ENCODE measurements at regions not wholly inside any gene's neighbourhood (a gene's known extent, or its start where the extent isn't known, plus 50 kb on each side); places are given as distances from the start of the nearest gene placed in this dataset.

- DNase-seq (ENCODE audit: low spot score) = no peak
These were observed 233.4 kb upstream of the THBS1 start for GRCh38 chr15:39347453-39347852.

DNA sequence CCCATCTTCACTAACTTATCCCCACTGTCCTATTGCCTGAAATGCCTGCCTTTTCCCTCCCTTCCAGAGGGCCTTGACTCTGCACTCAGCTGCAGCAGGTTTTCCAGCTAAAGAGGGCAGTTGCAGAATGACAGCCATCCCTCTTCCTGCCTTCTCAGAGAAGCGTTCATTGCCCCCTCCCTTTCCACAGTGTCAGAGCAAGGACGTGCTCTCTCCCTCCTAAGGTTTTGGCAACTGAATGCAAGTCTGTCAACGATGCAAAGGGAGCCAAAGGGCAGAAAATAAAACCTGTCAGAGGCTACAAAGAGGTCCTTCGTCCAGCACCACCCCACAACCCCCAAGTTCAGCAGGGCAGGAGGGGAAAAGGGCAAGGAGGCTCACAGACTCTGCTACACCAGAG, 230.1 kb upstream of the THBS1 start:
- DNase-seq (ENCODE audit: low spot score) = no peak

DNA sequence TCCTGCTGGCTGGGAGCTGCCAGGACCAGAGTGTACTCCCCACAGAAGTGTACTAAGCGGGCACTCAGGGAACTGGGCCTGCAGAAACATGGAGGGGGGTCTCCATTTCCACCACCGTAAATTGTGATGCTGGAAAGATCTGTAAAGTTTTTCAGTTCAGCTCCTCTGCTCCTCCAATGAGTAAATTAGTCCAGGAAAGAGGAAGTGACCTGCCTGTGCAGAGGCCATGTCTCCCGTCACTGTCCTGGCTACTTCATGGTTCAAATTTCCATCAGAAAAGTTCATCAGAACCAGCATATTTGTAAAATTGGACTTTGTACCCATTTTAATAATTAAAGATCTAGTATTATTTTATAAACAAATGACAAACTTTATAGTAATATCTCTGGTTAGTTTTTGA, 226.7 kb upstream of the THBS1 start:
- DNase-seq (ENCODE audit: low spot score) = no peak

GRCh38 chr15:39357480-39358268, 223.2 kb upstream of the THBS1 start:
- no peak for DNase-seq (ENCODE audit: low spot score)

DNA sequence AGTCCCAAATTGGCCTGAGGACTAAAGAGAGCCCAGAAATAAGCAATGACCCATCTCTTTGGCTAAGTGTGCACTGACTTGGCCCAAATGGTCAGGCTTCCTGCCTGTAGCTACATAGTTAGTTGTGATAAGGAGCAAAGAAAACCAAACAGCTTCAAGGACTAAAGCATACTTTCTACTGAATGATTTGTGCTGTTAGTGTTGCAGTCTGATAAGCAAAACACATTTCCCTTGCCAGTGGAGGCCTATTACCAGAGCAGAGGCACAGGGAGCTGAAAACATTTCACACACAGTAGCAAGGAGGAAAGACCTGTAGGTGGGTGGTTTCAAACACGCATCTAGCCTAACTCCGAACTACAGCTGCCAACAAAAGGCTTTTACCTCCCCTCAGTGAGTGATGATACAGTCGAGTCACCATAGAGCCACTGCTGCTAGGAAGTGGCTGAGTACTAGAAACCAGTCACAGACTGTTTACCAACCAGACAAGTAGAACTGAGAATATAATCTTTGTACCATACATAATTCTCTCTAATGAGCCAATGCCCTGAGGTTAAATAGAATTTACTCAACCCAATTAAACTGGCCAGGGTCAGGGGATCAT, 222.3 kb upstream of the THBS1 start:
- DNase-seq (ENCODE audit: low spot score) = no peak

DNA sequence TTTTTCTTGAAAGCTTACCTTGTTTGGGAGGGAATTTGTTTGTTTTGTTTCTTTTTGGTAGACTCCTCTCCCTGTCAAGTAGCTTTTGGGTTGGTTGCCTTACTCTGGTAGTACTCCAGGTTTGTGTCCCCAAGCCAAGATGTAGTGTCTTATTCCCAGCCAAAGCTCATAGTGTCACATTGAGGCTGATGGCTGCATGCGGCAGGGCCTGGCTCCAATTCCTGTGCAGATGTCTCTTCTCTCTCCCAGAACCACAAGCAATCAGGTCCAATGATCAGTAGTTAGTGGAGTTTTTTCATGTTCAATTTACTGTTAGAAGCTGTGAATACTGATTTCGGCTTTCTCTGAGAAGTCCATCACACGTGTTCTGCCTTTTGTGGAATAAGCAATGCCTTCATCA, 221.1 kb upstream of the THBS1 start:
- no peak for DNase-seq (ENCODE audit: low spot score)

- DNase-seq (ENCODE audit: low spot score) = no peak
These were observed 220.4 kb upstream of the THBS1 start for GRCh38 chr15:39360452-39360851.

DNA sequence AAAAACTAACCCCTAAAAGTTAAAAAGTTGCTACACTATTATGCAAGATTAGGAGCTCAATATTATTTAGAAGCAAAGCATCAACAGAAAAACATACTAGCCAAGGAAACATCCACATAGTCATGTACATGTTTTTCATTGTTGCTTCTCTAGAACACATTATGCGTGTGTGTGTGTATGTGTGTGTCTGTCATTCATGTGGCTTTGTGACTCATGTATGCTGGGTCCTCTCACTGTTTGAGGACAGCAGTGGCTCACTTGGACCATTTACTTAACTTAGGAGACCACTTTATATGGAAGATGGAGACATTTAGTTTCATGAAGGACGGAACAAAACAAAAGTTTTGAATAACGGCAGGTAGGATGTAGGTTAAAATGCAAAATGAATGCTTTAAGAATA, 219.4 kb upstream of the THBS1 start:
- no peak for DNase-seq (ENCODE audit: low spot score)

GRCh38 chr15:39362821-39363561, 217.9 kb upstream of the THBS1 start:
- DNase-seq (ENCODE audit: low spot score) = no peak

GRCh38 chr15:39363761-39364586, 216.9 kb upstream of the THBS1 start:
- peak; percentile 22 for DNase-seq (ENCODE audit: low spot score)

GRCh38 chr15:39364721-39365120, 216.2 kb upstream of the THBS1 start:
- peak; percentile 24 for DNase-seq (ENCODE audit: low spot score)

DNA sequence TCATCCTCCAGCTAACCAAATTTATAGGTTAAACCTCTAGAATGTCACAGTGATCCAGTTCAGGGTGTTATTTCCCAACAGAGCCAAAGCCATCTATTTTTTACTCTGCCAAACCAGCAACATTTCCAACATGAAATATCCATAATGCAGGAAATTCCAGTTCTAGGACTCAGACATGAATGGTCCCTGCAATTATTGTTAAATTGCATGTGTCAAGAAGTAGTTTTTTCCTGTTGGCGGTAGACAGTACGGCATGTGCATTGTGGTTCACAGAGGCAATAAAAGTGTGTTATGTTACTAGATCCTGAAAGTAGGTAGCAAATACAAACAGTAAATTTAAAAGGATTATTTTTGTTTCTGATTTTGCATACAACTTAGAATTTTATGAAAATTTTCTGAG, 215.7 kb upstream of the THBS1 start:
- DNase-seq (ENCODE audit: low spot score) = peak; percentile 79

DNA sequence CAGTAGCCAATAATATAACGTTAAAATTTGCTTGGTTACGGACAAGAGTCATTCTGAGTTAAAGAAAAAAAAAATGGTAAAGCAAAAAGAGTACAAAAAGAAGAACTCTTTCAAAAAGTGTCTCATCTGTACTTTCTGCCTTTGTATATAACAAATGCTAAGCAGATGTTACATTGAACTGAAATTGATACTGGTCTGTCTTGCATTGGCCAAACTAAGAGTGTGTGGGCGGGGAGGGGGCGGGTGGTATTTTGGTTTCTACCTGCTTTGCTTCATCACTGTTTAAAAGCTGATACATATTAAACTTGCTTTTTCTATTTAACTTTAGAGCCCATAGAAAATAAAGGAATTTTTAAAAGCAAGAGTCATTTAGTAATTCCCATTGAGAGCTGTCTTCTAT, 215.0 kb upstream of the THBS1 start:
- DNase-seq (ENCODE audit: low spot score) = no peak

DNA sequence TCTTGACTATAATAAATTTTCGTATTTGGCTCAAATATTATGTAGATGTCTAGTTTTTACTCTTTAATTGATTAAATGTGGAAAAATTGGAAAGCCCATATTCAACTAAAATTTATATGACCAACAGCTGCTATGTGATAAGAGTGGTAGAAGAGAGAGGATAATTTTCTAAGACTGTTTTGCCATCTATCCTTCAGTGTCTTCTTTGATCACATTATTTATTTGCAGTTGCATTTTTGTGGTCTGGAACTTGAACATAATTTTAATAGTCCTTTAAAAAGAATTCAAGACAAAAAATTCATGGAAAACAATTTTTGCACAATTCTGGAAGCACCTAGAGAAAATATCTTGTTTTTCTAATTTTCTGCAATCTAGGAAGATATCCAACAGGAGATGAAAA, 213.3 kb upstream of the THBS1 start:
- DNase-seq (ENCODE audit: low spot score) = no peak

DNA sequence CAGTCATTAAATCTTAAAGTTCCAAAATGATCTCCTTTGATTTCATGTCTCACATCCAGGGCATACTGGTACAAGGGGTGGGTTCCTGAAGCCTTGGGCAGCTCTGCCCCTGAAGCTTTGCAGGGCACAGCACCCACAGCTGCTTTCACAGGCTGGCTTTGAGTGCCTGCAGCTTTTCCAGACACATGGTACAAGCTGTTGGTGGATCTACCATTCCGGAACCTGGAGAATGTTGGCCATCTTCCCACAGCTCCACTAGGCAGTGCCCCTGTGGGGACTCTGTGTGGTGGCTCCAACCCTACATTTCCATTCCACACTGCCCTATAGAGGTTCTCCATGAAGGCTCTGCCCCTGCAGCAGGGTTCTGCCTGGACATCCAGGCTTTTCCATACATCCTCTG, 211.1 kb upstream of the THBS1 start:
- DNase-seq (ENCODE audit: low spot score) = no peak

DNA sequence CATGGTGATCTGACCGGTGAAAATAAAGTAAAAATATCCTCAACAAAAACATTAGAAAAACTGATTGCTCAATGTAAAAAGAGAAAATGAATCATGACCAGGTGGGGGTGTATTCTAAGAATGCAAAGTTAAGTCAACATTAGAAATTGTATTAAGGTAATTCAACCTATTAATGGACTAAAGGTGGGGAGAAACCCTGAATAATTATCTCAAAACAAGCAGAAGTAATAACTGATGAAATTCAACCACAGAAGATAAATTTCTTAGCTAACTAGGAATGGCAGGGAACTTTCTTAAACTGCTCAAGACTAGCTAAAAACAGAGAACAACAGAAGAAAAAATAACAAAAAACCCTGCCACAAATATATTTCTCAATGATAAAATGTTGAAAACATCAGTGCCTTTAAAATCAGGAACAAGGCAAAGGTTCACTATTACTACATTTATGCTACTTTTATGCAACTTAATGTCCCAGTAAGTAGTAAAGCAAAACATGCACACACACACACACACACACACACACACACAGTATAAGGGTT, 204.4 kb upstream of the THBS1 start:
- no peak for DNase-seq (ENCODE audit: low spot score)

GRCh38 chr15:39381517-39381916, 199.4 kb upstream of the THBS1 start:
- DNase-seq (ENCODE audit: low spot score) = no peak

GRCh38 chr15:39388118-39388517, 192.8 kb upstream of the THBS1 start:
- no peak for DNase-seq (ENCODE audit: low spot score)

DNA sequence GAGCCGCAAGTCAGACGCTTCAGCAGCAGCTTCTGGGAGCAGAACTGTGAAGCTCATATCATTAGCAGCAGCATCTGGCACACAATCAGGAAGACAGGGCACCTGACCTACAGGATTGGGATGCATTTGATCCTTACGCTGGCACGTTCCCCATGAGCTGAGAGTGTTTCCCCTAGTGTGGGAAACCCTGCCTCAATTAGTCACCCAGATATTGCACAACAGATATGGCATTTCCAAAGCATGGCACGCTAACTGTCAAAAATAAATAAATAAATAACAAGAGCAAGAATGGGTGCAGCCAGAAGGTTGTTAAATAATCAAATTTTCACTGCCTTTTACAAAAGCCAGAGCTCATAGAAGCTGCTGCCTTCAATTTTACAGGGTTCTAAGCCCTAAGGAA, 189.6 kb upstream of the THBS1 start:
- DNase-seq (ENCODE audit: low spot score) = no peak

GRCh38 chr15:39392469-39393047, 188.3 kb upstream of the THBS1 start:
- DNase-seq (ENCODE audit: low spot score) = no peak

- DNase-seq (ENCODE audit: low spot score) = no peak
These were observed 187.1 kb upstream of the THBS1 start for GRCh38 chr15:39393575-39394335.
